K562 (cell line): ENCODE measurements at regions not wholly inside any gene's neighbourhood (a gene's known extent, or its start where the extent isn't known, plus 50 kb on each side); places are given as distances from the start of the nearest gene placed in this dataset.

Source experiments
- SAFB2 ChIP-seq: fragments of 200-400 bp; formaldehyde crosslinking; IDR thresholded peaks from 2 replicates; pipeline ENCODE4 v1.6.1; 2018; ENCODE audit warnings: borderline replicate concordance, low read length, low read depth, moderate library complexity; ENCODE audit not compliant: severe bottlenecking
- ZNF217 ChIP-seq: sonication (generic); formaldehyde crosslinking; IDR thresholded peaks from 2 replicates; pipeline ENCODE4 v1.8.0; 2022; ENCODE audit warnings: mild to moderate bottlenecking, missing genetic modification reagents
- ZNF699 ChIP-seq: fragments of 250-450 bp; sonication (Bioruptor Pico); IDR thresholded peaks from 2 replicates; pipeline ENCODE4 v1.8.0; 2021; ENCODE audit warnings: mild to moderate bottlenecking, moderate library complexity; ENCODE audit not compliant: insufficient replicate concordance
- TF ChIP-seq, protein P1 (sequence below), 2 experiments: fragments of 450-650 bp in 1 of 2; IDR thresholded peaks; 2 replicates each; pipeline ENCODE4 v1.6.1; 2011 to 2017; ENCODE audit warnings: low read depth in 2 of 2, antibody characterized with exemption in 1 of 2, borderline replicate concordance in 1 of 2, low read length in 1 of 2, mild to moderate bottlenecking in 1 of 2, mixed read lengths in 1 of 2; ENCODE audit not compliant: control insufficient read depth in 1 of 2
- TF ChIP-seq, protein P2 (sequence below): sonication (generic); formaldehyde crosslinking; IDR thresholded peaks from 2 replicates; pipeline ENCODE4 v1.8.1; 2022; ENCODE audit warnings: missing genetic modification reagents
- TF ChIP-seq, protein P3 (sequence below): sonication (generic); formaldehyde crosslinking; IDR thresholded peaks from 2 replicates; pipeline ENCODE4 v1.8.0; 2022; ENCODE audit warnings: missing genetic modification reagents, mild to moderate bottlenecking, borderline replicate concordance

DNA sequence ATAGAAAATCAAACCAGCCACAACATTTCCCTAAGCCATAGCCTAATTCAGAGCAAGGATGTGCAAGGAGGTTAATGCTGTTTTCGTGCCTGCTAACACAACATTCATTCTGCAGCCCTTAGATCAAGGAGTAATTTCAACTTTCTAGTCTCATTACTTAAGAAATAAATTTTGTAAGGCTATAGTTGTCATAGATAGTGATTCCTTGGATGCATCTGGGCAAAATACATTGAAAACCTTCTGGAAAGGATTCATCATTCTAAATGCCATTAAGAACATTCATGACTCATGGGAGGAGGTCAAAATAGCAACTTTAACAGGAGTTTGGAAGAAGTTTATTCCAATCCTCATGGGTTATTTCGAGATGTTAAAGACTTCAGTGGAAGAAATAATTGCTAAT is 283.2 kb downstream of the RPAP3 start (continued):
- TF ChIP-seq, protein P1, sequence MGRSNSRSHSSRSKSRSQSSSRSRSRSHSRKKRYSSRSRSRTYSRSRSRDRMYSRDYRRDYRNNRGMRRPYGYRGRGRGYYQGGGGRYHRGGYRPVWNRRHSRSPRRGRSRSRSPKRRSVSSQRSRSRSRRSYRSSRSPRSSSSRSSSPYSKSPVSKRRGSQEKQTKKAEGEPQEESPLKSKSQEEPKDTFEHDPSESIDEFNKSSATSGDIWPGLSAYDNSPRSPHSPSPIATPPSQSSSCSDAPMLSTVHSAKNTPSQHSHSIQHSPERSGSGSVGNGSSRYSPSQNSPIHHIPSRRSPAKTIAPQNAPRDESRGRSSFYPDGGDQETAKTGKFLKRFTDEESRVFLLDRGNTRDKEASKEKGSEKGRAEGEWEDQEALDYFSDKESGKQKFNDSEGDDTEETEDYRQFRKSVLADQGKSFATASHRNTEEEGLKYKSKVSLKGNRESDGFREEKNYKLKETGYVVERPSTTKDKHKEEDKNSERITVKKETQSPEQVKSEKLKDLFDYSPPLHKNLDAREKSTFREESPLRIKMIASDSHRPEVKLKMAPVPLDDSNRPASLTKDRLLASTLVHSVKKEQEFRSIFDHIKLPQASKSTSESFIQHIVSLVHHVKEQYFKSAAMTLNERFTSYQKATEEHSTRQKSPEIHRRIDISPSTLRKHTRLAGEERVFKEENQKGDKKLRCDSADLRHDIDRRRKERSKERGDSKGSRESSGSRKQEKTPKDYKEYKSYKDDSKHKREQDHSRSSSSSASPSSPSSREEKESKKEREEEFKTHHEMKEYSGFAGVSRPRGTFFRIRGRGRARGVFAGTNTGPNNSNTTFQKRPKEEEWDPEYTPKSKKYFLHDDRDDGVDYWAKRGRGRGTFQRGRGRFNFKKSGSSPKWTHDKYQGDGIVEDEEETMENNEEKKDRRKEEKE (IDR thresholded peaks at IDR 0.05; ENCODE audit: borderline replicate concordance in 1 of 2, control insufficient read depth in 1 of 2, low read depth in 2 of 2, low read length in 1 of 2) = no peak
- TF ChIP-seq ZNF699 (CRISPR knock-in tag) (no peak), SAFB2 (no peak), ZNF217 (no peak)
- TF ChIP-seq, protein P2, sequence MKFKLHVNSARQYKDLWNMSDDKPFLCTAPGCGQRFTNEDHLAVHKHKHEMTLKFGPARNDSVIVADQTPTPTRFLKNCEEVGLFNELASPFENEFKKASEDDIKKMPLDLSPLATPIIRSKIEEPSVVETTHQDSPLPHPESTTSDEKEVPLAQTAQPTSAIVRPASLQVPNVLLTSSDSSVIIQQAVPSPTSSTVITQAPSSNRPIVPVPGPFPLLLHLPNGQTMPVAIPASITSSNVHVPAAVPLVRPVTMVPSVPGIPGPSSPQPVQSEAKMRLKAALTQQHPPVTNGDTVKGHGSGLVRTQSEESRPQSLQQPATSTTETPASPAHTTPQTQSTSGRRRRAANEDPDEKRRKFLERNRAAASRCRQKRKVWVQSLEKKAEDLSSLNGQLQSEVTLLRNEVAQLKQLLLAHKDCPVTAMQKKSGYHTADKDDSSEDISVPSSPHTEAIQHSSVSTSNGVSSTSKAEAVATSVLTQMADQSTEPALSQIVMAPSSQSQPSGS = no peak
- TF ChIP-seq, protein P3, sequence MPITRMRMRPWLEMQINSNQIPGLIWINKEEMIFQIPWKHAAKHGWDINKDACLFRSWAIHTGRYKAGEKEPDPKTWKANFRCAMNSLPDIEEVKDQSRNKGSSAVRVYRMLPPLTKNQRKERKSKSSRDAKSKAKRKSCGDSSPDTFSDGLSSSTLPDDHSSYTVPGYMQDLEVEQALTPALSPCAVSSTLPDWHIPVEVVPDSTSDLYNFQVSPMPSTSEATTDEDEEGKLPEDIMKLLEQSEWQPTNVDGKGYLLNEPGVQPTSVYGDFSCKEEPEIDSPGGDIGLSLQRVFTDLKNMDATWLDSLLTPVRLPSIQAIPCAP (CRISPR knock-in tag) = no peak
